KMS-11 (cell line): ENCODE measurements at regions not wholly inside any gene's neighbourhood (a gene's known extent, or its start where the extent isn't known, plus 50 kb on each side); places are given as distances from the start of the nearest gene placed in this dataset.

Experiments
- H2AFZ ChIP-seq: fragments of 200-600 bp; sonication (generic); 2 replicates; pipeline ENCODE4 v1.6.1; 2016; ENCODE audit warnings: antibody characterized with exemption, mixed run types, low read depth
- H3K27ac ChIP-seq: fragments of 200-600 bp; sonication (generic); 2 replicates; pipeline ENCODE4 v1.6.1; 2016; ENCODE audit warnings: mild to moderate bottlenecking, mixed run types
- H3K27me3 ChIP-seq: fragments of 200-600 bp; sonication (generic); 2 replicates; pipeline ENCODE4 v1.6.1; 2017; ENCODE audit warnings: mild to moderate bottlenecking, low read depth, mixed run types, moderate library complexity; ENCODE audit not compliant: insufficient read depth
- H3K36me3 ChIP-seq: fragments of 200-600 bp; sonication (generic); 2 replicates; pipeline ENCODE4 v1.6.1; 2017; ENCODE audit warnings: mild to moderate bottlenecking, mixed run types; ENCODE audit not compliant: insufficient read depth
- H3K4me1 ChIP-seq: fragments of 200-600 bp; sonication (generic); 2 replicates; pipeline ENCODE4 v1.6.1; 2016; ENCODE audit warnings: mild to moderate bottlenecking, low read depth, mixed run types; ENCODE audit not compliant: poor library complexity, severe bottlenecking
- H3K4me2 ChIP-seq: fragments of 200-600 bp; sonication (generic); 2 replicates; pipeline ENCODE4 v1.7.0; 2016; ENCODE audit warnings: mild to moderate bottlenecking, mixed run types
- H3K4me3 ChIP-seq: fragments of 200-600 bp; sonication (generic); IDR thresholded peaks from 2 replicates; pipeline ENCODE4 v1.6.1; 2017; ENCODE audit warnings: low read depth, low read length, mixed read lengths; ENCODE audit not compliant: insufficient read depth
- H3K79me2 ChIP-seq: fragments of 200-600 bp; sonication (generic); 2 replicates; pipeline ENCODE4 v1.6.1; 2016; ENCODE audit warnings: low read depth, mixed run types; ENCODE audit not compliant: insufficient read depth
- H3K9ac ChIP-seq: fragments of 200-600 bp; sonication (generic); 2 replicates; pipeline ENCODE4 v1.6.1; 2016; ENCODE audit warnings: mild to moderate bottlenecking, mixed run types
- H4K20me1 ChIP-seq: fragments of 200-600 bp; sonication (generic); 2 replicates; pipeline ENCODE4 v1.6.1; 2016; ENCODE audit warnings: mild to moderate bottlenecking, mixed run types; ENCODE audit not compliant: insufficient read depth
- TF ChIP-seq, protein P1 (sequence below): fragments of 200-600 bp; sonication (generic); conservative IDR thresholded peaks from 2 replicates; pipeline ENCODE4 v1.6.1; 2017; ENCODE audit warnings: low read depth, mild to moderate bottlenecking, antibody characterized with exemption, low read length, moderate library complexity, mixed read lengths

DNA sequence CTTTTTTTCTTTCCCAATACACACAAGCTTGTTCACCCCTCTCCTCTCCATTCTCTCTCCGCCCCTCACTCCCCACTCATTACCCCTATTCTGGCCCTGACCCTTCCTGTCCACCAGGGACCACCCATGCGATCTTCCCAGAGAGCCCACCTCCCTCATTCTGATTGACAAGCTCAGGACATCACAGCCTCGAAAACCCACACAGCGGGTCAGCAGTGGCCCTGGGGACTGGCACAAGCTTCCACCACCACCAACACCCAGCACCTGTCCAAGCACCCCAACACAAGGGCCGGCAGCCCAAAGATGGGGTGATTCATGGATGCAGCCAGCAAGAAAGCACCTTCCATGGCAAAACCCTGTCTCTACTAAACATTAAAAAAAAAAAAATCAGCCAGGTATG lies 50.0 kb upstream of the USP6NL start:
- H2AFZ ChIP-seq = no peak overlapping the region
- no peaks in the 10 kb centered on the region for H4K20me1 ChIP-seq
- H3K4me3 ChIP-seq = no peak overlapping the region
- H3K4me1 ChIP-seq = no peaks in the 10 kb centered on the region
- TF ChIP-seq, protein P1, sequence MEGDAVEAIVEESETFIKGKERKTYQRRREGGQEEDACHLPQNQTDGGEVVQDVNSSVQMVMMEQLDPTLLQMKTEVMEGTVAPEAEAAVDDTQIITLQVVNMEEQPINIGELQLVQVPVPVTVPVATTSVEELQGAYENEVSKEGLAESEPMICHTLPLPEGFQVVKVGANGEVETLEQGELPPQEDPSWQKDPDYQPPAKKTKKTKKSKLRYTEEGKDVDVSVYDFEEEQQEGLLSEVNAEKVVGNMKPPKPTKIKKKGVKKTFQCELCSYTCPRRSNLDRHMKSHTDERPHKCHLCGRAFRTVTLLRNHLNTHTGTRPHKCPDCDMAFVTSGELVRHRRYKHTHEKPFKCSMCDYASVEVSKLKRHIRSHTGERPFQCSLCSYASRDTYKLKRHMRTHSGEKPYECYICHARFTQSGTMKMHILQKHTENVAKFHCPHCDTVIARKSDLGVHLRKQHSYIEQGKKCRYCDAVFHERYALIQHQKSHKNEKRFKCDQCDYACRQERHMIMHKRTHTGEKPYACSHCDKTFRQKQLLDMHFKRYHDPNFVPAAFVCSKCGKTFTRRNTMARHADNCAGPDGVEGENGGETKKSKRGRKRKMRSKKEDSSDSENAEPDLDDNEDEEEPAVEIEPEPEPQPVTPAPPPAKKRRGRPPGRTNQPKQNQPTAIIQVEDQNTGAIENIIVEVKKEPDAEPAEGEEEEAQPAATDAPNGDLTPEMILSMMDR = no peak
- H3K9ac ChIP-seq = no peak overlapping the region
- H3K4me2 ChIP-seq = no peak overlapping the region
- H3K79me2 ChIP-seq = no peaks in the 10 kb centered on the region
- no peak overlapping the region for H3K27ac ChIP-seq
- H3K27me3 ChIP-seq = no peaks in the 10 kb centered on the region
- no peaks in the 10 kb centered on the region for H3K36me3 ChIP-seq
